Fibroblast of the aortic adventitia (primary cell): ENCODE measurements at regions not wholly inside any gene's neighbourhood (a gene's known extent, or its start where the extent isn't known, plus 50 kb on each side); places are given as distances from the start of the nearest gene placed in this dataset.

ENCODE experiments used
- DNase-seq: peaks from one replicate; pipeline ENCODE4 v3.0.0-alpha.2; 2010; ENCODE audit warnings: low read depth
- H3K4me3 ChIP-seq: 2 replicates; pipeline ENCODE4 v1.5.1; 2011; ENCODE audit warnings: low read depth, mild to moderate bottlenecking, control low read depth, low read length, moderate library complexity
- CTCF ChIP-seq: IDR thresholded peaks from 2 replicates; pipeline ENCODE4 v1.5.1; 2011; ENCODE audit warnings: mild to moderate bottlenecking, low read length, control low read depth, inconsistent platforms; ENCODE audit not compliant: insufficient read depth

GRCh38 chr13:67619351-67619994, 389.3 kb upstream of the PCDH9 start:
- no peak overlapping the region for H3K4me3 ChIP-seq
- DNase-seq = no peak
- TF ChIP-seq CTCF = no peak

- no peak for TF ChIP-seq CTCF
- no peak overlapping the region for H3K4me3 ChIP-seq
- DNase-seq = no peak
Measured at GRCh38 chr13:67614579-67614978, 384.4 kb upstream of the PCDH9 start.

- TF ChIP-seq CTCF = no peak
- DNase-seq = no peak
Measured at GRCh38 chr13:67614013-67614412, 383.9 kb upstream of the PCDH9 start.

GRCh38 chr13:67588607-67589006, 358.5 kb upstream of the PCDH9 start:
- DNase-seq = no peak
- H3K4me3 ChIP-seq = no peak overlapping the region
- no peak for TF ChIP-seq CTCF

More at GRCh38 chr13:67614013-67614412, 383.9 kb upstream of the PCDH9 start:
- no peak overlapping the region for H3K4me3 ChIP-seq

GRCh38 chr13:67577361-67577760, 347.2 kb upstream of the PCDH9 start:
- TF ChIP-seq CTCF = no peak
- DNase-seq = no peak
- H3K4me3 ChIP-seq = no peak overlapping the region

GRCh38 chr13:67574320-67575233, 344.4 kb upstream of the PCDH9 start:
- no peak overlapping the region for H3K4me3 ChIP-seq
- no peak for DNase-seq
- TF ChIP-seq CTCF = no peak
